Amniotic epithelial cell (primary cell): ENCODE measurements at regions not wholly inside any gene's neighbourhood (a gene's known extent, or its start where the extent isn't known, plus 50 kb on each side); places are given as distances from the start of the nearest gene placed in this dataset.

Source experiments
- DNase-seq: peaks from one replicate; pipeline ENCODE4 v3.0.0-alpha.2; 2010; ENCODE audit warnings: low read depth

DNA sequence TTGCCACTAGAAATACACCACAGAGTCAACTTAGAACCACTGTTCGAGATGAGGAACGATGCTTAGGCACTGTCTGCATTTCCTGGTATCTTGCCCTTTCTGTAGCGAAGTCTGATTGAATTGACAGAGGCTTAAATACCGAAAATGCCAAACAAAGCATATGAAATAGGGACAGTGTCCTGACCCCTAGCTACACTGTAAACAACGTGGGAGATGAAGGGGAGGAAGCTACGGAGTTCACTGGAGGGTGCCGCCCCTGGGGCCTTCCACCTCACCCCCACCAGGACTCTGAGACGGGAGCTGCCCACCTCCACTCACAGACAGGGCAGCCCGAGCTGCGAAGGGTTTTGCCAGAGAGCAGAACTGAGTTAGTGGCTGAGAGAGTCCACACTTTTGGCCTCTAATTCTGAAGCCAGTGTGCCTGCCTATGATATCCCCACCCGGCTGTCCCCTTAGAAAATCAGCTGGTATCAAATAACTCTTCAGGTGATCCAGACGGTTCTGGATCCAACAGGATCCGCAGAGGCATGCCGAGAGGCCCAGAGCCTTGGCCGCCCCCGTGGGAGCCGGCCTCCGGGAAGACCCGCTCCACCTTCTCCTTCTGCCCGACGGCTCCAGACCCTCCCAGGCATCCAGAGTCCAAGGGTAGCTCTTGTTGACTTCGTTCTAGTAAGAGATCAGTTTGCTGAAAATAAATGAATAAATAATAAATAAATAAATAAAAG is 230.7 kb upstream of the DIO3 start:
- DNase-seq = no peak

DNA sequence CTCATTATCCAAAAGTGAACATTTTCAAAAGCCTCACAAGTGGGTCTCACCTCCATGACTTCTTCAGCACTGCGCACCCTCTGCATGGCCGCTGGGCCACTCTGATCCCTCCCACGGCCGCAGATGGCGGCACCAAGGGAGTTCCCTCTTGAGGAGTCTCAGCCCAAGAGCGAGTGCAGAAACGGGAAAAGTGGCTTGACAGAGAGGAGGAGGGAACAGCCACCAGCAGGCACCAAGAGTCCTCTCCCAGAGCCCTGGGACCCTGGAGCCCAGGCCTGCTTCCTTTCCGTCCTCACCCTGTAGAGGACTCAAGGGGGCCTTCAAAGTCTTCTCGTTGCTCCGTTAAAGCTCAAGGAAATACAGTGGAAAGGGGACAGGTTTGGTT is 230.2 kb upstream of the DIO3 start:
- no peak for DNase-seq

DNA sequence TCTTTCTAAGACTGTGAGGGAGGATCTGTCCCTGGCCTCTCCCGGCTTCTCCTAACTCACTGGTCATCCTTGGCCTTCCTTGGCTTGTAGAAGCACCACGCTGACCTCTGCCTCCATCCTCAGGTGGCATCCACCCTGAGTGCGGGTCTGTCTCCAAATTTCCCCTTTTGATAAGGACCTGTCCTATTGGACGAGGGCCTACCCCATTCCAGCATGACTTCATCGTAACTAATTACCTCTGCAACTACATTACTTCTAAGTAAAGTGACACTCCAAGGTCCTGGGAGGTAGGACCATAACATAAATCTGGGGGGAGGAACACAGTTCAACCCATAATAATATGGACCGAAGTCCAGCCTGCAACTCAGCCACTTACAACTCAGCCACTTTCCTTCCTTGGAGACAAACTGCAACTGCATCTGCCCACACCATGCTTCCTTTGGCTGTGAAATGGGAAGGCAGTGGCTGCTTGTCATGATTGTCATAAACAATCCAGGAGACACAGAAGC is 229.6 kb upstream of the DIO3 start:
- DNase-seq = no peak

DNA sequence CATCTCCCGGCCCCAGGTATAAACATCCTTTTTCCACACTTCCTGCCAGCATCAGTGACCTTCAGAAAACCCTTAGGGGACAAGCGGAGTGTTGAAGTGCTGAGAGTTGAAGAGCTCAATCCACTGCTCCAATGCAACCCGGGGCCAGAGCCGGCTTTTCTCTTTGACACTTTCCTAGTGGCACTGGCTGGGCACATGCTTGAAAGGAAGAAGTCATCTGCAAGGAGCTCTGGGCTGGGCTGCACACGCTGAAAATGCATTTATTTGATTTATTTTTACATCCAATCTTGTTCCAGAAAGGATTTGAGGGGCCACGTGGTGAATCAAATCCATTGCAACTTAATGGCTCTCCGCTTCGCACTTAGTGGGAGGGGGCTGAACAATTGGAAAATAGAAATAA is 229.0 kb upstream of the DIO3 start:
- no peak for DNase-seq

DNA sequence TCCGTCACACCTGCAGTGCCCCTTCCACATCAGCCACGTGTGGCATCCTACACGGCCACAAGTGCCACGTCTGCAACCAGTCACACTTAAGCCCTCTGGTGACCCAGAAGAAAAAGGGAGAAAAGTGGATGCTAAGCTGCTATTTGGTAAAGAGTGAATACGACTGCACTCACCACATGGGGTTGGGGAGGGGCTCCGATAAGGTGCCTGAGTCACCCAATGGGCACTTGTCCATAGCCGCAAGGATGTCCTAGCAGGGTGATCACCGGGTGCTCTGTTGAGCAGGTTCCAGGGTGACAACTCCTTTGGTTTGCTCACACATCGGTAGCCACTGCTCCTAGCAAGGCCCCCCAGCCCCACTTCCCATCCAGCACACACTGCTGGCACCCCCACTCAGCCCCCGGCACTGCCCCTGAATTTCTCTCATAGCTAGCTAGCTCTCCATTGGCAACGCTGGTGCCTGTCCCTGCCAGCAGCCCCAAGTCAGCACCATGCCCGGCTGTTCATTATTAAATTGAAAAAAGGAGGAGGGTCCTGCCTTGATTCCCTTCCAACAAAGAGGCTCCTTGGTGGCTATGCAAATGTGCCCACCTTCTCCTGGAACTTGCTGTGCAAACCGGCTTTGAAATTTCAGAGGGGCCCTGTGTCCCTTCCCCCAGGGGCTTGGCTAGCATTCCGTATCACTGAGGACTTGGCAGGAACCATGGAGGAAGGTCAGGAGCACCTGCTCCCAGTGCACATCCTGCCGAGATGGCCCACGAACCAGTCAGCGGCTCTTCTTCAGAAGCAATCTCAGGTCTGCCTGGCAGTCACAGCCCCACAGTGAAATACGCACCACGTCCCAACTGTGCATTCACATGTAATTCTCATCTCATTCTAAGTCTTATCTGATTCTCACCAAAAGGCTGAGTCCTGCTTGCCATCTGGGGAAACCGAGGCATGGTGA is 227.7 kb upstream of the DIO3 start:
- no peak for DNase-seq

DNA sequence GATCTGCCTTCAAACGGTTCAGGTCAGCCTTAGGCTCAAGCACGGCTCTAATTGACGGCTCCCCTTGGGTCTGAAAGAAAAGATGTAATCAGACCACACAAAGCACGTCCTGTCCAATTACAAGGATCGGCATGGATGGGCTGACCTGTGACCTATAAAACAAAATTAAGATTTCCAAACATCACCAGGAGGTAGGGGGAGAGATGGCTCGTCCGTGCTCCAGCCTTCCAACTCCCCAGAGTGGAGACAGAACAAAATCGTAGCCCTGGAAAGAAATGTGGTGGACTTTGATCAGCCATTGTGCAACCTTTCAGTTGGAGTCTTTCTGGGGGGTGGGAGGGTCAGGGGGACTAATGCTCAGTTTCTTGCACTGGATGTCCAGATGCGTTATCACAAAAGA is 226.6 kb upstream of the DIO3 start:
- no peak for DNase-seq

DNA sequence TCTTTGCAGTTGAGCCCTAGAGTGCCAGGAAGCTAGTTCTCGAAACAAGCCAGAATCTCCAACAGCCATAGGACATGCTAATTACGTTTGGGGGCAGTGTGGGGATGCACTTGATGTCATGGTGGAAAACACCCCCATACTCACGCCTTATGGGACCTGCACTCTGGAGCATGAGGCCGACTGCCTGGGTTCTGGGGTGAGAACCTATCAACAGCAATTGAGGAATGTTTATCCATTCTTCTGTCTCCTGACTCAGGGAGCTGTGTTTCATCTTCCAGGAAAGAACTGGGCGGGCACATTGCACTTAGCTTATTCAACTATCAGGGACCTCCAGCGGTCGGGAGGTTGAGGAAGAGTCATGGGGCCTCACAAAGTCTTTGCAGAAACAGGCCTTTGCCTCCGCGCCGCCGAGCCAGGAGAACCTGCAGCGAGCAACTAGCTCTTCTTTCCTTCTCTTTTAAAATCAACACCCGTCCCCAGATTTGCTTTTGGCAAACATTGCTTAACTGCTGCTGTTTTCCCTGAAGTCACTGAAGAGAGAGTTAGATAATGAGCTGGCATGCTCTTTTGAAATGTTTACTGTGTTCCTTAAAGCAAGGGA is 226.1 kb upstream of the DIO3 start:
- peak; percentile 81 for DNase-seq

DNA sequence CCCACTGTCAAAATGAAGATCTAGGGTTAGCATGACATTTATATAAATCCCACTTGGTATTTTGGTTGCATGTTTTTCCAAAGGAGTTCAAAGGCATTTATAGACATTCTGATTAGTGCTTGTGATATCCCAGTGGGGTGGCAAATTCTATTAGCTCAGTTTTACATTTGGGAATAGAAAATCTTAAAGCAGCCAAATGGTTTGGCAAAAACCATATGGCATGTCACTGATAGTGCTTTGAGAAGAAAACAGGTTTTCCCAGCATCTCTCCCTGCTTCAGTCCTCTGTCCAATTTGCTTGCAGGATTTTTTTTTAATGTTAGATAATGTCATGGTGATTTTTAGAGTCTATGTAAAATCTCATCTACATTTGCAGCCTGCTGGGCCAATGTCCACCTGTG is 225.1 kb upstream of the DIO3 start:
- no peak for DNase-seq

DNA sequence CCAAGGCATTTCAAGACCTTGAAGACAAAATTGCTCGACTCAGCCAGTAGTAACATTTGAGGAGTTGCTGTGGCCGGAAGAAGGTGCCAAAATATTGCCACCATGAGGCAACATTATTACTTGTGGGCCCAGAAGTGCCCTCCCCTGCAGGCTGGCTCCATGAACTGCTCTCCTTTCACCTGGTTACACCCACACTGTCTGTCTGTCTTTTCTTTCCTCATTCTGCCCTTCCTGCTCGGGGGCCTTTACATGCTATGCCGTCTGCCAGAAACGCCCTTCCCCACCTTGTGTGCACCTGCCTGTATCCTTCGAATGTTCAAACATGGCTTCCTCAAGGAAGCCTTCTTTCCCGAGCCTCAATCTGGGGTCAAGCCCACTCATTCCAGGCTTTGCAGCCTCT is 224.2 kb upstream of the DIO3 start:
- no peak for DNase-seq

DNA sequence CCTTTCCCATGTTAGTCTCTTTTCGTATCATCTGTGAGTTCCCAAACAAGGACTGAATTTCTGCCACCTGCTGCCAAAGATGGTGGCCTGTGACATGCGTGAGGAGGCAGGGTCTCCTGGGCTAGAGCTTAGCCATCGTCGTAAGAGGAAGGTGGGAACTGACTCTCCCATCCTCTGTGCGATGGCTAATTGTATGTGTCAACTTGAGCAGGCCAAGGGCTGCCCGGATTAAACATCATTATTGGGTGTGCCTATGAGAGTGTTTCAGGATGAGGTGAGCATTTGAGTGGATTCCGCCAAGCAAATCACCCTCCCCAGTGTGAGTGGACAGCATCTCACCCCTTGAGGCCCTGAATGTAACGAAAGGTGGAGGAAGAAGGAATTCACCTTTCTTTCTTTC is 220.7 kb upstream of the DIO3 start:
- DNase-seq = no peak

DNA sequence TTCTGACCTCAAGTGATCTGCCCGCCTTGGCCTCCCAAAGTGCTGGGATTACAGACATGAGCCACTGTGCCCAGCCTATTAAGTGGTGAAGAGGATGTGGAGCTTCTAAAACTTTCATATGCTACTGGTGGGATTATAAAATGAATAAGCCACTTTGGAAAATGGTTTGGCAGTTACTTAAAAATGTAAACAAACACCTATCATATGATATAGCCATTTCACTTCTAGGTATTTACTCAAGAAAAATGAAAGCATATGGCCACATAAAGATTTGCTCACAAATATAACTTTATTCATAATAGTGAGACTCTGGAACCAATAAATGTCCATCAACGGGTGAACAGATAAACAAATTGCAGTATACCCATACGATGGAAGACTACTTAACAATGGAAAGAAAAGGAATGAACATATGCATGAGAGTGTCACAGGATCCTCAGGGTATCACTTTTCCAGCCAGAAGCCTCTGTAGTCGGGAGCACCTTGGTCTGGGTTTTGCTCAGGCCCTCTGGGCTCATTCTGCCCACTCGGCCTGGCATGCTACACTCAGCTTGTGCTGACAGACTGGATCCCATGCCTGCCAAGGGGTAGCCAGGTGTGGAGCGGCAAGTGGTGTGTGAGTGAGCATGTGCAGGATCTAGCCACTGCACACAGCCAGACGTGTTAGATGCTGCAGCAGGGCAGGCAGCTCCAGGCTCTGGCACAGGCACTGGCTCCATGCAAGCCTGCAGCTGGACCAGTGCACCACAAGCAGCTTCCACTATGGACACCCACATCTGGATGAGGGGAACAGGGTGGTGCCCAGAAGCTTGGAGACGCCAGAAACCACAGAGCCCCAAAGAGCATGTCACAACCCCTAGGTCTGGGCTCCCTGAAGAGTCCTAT is 213.2 kb upstream of the DIO3 start:
- DNase-seq = no peak

DNA sequence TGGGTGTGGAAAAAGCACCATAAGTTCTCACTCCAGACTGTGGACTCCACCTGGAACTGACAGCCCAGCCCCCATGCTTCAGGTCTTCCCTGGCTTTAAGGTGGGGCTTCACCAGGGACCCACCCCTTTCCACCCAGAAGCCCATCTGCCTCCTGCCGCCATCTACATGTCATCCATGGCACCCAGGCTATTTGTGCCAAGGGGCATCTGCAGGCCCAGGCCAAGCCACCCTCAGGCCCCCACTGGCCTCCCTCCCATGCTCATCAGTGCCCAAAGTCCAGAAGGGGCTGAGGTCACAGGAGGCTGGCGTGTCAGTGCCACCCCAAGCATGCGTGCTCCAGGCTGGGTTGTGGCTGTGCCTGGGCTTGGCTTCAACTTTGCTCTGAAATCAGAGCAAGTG is 212.2 kb upstream of the DIO3 start:
- no peak for DNase-seq

DNA sequence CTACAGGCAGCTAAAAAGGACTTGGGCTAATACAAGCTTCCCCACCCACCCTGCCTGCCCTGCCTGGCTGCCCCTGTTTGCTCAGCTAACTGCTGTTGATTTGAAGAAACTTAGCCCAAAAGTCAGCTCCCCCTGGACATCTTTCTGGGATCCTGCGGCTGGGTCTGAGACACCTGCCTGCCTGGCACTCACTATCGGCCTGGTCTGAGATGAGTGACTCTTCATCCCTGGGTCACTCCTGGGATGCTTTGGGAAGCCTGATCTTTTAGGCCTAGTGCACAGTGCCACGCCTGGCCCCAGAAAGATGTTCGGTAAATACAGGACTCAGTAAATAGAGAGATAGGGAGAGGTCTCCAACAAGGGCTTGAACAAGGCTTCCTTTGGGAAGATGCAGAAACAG is 211.3 kb upstream of the DIO3 start:
- DNase-seq = no peak

DNA sequence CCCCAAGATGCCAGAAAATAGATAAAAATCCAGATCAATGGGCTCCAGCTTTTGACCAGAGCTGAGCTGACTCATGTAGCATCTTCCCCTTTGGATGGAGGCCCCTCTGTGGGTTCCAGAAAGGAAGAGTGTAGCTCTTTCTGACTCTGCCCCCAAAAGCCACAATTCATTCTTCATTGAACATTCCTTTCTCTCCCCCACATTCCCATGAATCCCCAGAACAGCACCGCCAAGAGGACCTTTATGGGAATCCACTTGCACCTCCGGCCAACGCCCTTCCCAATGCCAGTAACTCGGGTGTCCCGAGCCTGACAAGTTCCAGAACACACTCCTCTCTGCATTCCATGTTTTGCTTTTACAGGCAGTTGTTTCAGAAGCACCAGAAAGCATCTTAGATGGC is 210.6 kb upstream of the DIO3 start:
- DNase-seq = peak; percentile 87

DNA sequence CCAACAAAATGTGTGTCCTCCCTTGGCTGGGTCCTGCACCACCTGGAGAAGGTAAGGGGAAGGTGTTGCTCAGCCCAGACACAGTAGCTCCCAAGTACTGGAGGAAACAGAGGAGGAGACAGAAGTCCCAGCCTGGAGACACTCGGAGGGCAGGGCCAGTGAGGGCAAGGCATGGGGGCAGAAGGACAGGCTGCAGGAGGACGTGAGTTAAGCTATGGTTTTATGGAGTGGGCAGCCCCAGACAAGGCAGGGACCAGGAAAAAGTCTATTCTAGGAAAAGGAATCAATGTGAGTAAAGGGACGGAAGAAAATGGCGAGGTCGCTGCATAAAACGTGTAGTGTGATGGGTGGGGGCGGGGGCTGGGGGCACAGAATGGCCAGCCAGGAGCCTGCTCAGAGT is 210.1 kb upstream of the DIO3 start:
- DNase-seq = no peak

DNA sequence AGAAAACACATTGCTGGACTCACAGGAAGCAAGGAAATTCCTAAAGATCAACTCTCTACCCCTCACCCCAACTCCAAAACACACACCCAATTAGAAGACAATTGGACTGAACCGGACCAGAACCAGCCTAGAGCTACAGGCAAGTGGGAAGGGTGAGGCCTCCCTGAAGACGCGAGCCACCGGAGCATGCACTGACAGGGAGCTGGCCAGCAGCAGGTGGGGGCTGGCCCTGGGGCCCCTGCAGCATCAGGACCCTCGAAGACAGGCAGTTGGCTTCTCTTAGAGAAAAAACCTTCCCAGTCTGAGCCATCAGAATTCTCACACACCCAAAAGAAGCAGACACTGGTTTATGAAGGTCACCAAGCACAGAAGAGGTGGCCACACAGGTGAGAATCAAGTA is 209.5 kb upstream of the DIO3 start:
- DNase-seq = no peak

DNA sequence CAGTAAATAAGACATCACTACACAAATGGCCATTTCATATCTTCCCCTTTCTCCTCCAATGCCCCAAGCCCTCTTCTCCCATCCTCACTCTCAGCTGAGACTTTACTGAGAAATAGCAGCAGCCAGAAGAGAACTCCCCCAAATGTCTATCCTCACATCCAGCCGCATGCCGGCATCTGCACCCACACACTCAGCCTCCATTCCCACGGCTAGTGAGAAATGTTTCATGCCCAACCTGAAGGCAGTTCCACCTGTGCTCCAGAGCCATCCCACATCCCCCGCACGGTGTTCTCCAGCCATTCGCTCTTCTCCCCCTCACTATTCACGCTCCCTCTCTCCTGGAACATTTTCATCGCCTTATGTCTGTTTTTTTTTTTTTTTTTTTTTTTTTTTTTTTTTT is 208.7 kb upstream of the DIO3 start:
- no peak for DNase-seq

DNA sequence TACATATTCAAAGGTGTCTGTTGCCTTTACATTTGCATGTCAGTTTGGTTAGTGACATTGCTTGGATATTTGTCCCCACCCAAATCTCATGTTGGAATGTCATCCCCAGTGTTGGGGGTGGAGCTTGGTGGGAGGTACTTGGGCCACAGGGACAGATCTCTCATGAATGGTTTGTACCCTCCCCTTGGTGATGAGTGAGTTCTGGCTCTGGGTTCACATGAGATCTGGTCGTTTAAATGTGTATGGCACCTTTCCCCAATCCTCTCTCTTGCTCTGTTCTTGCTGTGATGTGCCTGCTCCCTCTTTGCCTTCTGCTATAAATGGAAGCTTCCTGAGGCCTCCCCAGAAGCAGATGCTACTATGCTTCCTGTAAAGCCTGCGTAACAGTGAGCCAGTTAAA is 207.9 kb upstream of the DIO3 start:
- no peak for DNase-seq

DNA sequence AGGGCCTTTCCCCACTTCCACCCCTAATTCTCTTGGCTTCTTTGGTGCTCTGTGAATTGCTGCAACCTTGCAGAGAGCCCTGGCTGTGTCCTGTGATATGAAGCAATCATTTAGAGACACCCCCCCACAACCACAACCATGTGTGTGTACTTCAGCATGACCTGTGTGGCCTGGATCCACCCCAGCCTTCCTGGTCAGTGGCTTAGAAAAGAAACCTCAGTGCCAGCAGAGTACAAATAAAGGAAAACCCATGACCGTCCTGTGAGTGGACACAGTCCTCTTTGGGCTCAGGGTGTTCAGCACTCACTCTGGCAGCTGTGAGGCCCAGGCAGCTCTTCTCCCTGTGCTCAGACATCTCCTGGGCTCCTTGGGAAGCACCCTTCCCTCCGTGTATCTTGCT is 206.6 kb upstream of the DIO3 start:
- peak; percentile 70 for DNase-seq

DNA sequence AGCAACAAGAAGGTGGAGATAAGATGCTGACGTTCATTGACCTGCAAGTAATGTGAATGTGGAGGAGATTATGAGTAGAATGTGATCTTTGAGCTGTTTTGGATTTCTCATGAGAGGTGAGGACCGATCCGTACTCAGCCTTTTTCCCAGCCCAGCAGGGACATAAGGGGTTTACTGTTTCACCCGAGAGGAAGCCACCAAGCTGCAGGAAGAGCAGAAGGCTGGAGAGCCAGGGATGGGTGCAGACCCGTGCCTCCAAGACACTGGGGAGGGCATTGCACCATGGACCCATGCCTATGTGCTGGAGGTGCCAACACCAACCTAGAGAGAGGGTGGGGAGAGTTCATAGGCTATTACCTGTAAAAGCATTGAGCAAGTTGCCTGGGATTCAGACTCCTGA is 206.0 kb upstream of the DIO3 start:
- DNase-seq = peak; percentile 41

DNA sequence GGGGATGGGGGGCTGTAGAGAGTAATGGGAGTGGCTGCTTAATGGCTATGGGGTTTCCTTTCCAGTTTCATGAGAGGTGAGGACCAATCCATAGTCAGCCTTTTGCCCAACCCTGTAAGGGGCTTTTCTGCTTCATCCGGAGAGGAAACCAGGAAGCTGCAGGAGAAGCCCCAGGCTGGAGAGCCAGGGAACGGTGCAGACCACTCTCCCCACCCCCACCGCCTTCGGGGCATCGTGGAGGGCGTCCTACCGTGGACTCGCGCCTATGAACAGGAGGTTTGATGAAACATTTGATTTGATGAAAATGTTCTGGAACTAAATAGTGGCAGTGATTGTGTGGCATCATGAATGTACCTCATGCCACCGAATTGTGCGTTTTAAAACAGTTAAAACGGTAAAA is 204.3 kb upstream of the DIO3 start:
- DNase-seq = no peak
